B cell (primary cell): ENCODE measurements at regions not wholly inside any gene's neighbourhood (a gene's known extent, or its start where the extent isn't known, plus 50 kb on each side); places are given as distances from the start of the nearest gene placed in this dataset.

Experiments
- CTCF ChIP-seq: fragments of 200-600 bp; IDR thresholded peaks from one replicate; pipeline ENCODE4 v1.8.0; 2022; ENCODE audit warnings: antibody characterized with exemption, mild to moderate bottlenecking
- EZH2 ChIP-seq: IDR thresholded peaks from 2 replicates; pipeline ENCODE4 v1.6.1; 2012; ENCODE audit warnings: borderline replicate concordance, low read depth, mild to moderate bottlenecking, moderate library complexity, low read length; ENCODE audit not compliant: insufficient read depth, poor library complexity, severe bottlenecking

GRCh38 chrX:124203311-124203710, 129.1 kb upstream of the TEX13D start:
- TF ChIP-seq CTCF (no peak), EZH2 (no peak)
